Sigmoid colon (tissue), 4 donors: ENCODE measurements at regions not wholly inside any gene's neighbourhood (a gene's known extent, or its start where the extent isn't known, plus 50 kb on each side); places are given as distances from the start of the nearest gene placed in this dataset.

Experiments
- CTCF ChIP-seq, 4 experiments: fragments of 450-650 bp in 3 of 4; fragments of 200-600 bp in 1 of 4; IDR thresholded peaks; one replicate each; pipeline ENCODE4 v1.5.1; 2016 to 2019; ENCODE audit warnings: antibody characterized with exemption in 4 of 4, mild to moderate bottlenecking in 3 of 4, moderate library complexity in 2 of 4
- POLR2A ChIP-seq, 2 donors: fragments of 450-650 bp; IDR thresholded peaks; one replicate each; pipeline ENCODE4 v1.6.1; 2016; ENCODE audit warnings: antibody characterized with exemption in 2 of 2, mild to moderate bottlenecking in 2 of 2, moderate library complexity in 2 of 2
- POLR2AphosphoS5 ChIP-seq, 4 donors: sonication (generic); formaldehyde crosslinking; IDR thresholded peaks; one replicate each; pipeline ENCODE4 v1.6.1; 2017; ENCODE audit warnings: antibody characterized with exemption in 4 of 4

DNA sequence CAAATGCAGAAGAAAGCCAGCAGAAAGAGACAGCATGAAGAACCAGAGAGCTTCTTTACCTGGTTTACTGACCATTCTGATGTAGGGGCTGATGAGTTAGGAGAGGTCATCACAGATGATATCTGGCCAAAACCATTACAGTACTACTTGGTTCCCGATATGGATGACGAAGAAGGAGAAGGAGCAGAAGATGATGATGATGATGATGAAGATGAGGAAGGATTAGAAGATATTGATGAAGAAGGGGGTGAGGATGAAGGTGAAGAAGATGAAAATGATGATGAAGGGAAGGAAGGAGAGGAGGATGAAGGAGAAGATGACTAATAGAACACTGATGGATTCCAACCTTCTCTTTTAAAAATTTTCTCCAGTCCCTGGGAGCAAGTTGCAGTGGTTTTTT lies 178.2 kb upstream of the CRY1 start:
- TF ChIP-seq CTCF (IDR thresholded peaks at IDR 0.05): no peak
- no peak for TF ChIP-seq POLR2A (IDR thresholded peaks at IDR 0.05)
- TF ChIP-seq POLR2AphosphoS5 (IDR thresholded peaks at IDR 0.05): no peak
